ENCODE measurements at regions not wholly inside any gene's neighbourhood (a gene's known extent, or its start where the extent isn't known, plus 50 kb on each side); places are given as distances from the start of the nearest gene placed in this dataset.
"Not testable (repeated sequence)": the region's sequence is repeated elsewhere in the genome, so short reads cannot be mapped to it uniquely, and the experiment has no call there.

DNA sequence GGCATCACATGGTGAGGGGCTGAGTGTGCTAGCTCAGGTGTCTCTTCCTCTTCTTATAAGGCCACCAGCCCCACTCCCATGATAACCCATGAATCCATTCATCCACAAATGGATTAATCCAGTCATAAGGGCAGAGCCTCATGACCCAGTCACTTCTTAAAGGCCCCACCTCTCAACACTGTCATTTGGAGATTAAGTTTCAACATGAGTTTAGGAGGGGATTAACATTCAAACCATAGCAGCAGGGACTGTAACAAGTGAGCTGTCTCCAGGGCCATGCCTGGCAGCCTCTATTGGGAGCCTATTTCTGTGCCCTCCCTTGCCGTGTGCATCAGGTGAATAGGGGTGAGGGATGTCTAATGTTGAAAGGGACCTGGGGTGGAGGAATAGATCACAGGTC is 77.5 kb downstream of the CHRD start:
- intact Hi-C loops (cut with DNase I) = no loop called here
- TF ChIP-seq CTCF (IDR thresholded peaks at IDR 0.05) (no peak), POLR2A (IDR thresholded peaks at IDR 0.05) (no peak), POLR2AphosphoS5 (IDR thresholded peaks at IDR 0.05; ENCODE audit: insufficient read depth in 1 of 2, low read depth in 1 of 2) (no peak)
- Histone ChIP-seq H3K4me1 (no peaks in the 10 kb centered on the region), H3K4me3 (no peak overlapping the region), H3K27me3 (no peaks in the 10 kb centered on the region), H3K36me3 (no peaks in the 10 kb centered on the region), H3K9me3 (no peaks in the 10 kb centered on the region), H3K27ac (no peak overlapping the region)
- DNase-seq (ENCODE audit: extremely low spot score in 2 of 2) = no peak

DNA sequence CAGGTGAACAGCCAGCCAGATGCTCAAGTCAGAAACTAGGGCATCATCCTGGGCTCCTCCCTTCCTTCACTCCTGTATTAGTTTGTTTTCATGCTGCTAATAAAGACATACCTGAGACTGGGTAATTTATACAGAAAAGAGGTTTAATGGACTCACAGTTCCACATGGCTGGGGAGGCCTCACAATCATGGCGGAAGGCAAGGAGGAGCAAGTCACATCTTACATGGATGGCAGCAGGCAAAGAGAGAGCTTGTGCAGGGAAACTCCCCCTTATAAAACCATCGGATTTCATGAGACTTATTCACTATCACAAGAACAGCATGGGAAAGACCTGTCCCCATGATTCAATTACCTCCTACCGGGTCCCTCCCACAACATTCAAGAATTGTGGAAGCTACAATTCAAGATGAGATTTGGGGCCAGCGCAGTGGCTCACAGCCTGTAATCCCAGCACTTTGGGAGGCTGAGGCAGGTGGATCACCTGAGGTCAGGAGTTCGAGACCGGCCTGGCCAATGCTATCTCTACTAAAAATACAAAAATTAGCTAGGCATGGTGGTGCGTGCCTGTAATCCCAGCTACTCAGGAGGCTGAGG is 78.0 kb downstream of the CHRD start:
- H3K9me3 ChIP-seq; H3K4me3 ChIP-seq; H3K27ac ChIP-seq; H3K27me3 ChIP-seq; intact Hi-C loops (cut with DNase I); H3K4me1 ChIP-seq; H3K36me3 ChIP-seq; DNase-seq (ENCODE audit: extremely low spot score in 2 of 2): not testable (repeated sequence)

DNA sequence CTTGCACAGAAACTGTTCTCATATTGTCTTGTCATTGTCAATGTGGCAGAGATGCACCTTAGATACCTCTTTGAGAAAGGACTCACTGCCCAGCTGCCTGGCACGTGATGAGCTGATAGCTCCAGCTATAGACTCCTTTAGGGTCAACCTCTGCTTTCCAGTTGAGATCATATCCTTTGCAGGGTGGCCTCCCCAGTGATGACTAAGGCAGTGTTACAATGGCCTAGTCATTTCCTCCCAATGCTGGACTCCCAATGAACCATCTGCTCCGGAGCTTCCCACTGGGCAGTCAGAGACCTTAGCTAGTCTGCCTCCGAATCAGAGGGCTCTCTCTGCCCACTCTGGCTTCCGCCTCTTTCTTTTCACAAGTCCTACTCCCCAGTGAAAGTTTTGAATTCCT is 79.5 kb downstream of the CHRD start:
- intact Hi-C loops (cut with DNase I) = no loop called here
- no peak for DNase-seq (ENCODE audit: extremely low spot score in 2 of 2)

DNA sequence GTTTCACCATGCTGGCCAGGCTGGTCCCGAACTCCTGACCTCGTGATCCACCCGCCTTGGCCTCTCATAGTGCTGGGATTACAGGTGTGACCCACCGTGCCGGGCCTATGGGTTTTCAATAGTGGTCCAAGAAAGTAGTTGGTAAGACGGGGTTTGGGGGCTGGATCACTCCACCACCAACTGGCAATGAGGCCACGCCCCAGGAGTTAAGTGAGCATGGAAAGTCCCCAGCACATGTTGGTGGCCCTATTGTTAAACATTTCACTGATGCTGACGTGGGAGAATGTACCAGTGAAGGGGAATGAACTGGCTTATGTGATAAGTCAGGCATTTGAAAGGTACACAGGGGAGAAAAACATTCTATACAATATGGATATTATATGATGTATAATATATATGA is 80.4 kb downstream of the CHRD start:
- intact Hi-C loops (cut with DNase I) = no loop called here
- TF ChIP-seq POLR2AphosphoS5 (IDR thresholded peaks at IDR 0.05; ENCODE audit: insufficient read depth in 1 of 2, low read depth in 1 of 2) = no peak
- TF ChIP-seq POLR2A (IDR thresholded peaks at IDR 0.05) = no peak
- no peak for TF ChIP-seq CTCF (IDR thresholded peaks at IDR 0.05)
- Histone ChIP-seq H3K27ac (no peak overlapping the region), H3K4me1 (no peaks in the 10 kb centered on the region), H3K4me3 (no peak overlapping the region), H3K9me3 (no peaks in the 10 kb centered on the region), H3K36me3 (no peaks in the 10 kb centered on the region), H3K27me3 (no peaks in the 10 kb centered on the region)
- DNase-seq (ENCODE audit: extremely low spot score in 2 of 2) = no peak

More for the DNA sequence above, 79.5 kb downstream of the CHRD start:
- H3K4me1 ChIP-seq = no peaks in the 10 kb centered on the region
- no peak overlapping the region for H3K4me3 ChIP-seq
- H3K9me3 ChIP-seq = no peaks in the 10 kb centered on the region
- no peak for TF ChIP-seq POLR2A (IDR thresholded peaks at IDR 0.05)
- TF ChIP-seq CTCF (IDR thresholded peaks at IDR 0.05) = no peak
- TF ChIP-seq POLR2AphosphoS5 (IDR thresholded peaks at IDR 0.05; ENCODE audit: insufficient read depth in 1 of 2, low read depth in 1 of 2) = no peak
- no peaks in the 10 kb centered on the region for H3K27me3 ChIP-seq
- no peak overlapping the region for H3K27ac ChIP-seq
- no peaks in the 10 kb centered on the region for H3K36me3 ChIP-seq

- intact Hi-C loops (cut with DNase I) = no loop called here
- DNase-seq (ENCODE audit: extremely low spot score in 2 of 2) = no peak
- Histone ChIP-seq H3K36me3 (no peaks in the 10 kb centered on the region), H3K4me3 (no peak overlapping the region), H3K27me3 (no peaks in the 10 kb centered on the region), H3K27ac (no peak overlapping the region), H3K9me3 (no peaks in the 10 kb centered on the region), H3K4me1 (peaks cover 5% of the 10 kb centered on the region)
- no peak for TF ChIP-seq CTCF (IDR thresholded peaks at IDR 0.05)
- no peak for TF ChIP-seq POLR2AphosphoS5 (IDR thresholded peaks at IDR 0.05; ENCODE audit: insufficient read depth in 1 of 2, low read depth in 1 of 2)
- no peak for TF ChIP-seq POLR2A (IDR thresholded peaks at IDR 0.05)
Measured at GRCh38 chr3:184461219-184461618, 81.4 kb downstream of the CHRD start.

All from vagina (tissue), 2 donors.